OCI-LY3 (cell line): ENCODE measurements at regions not wholly inside any gene's neighbourhood (a gene's known extent, or its start where the extent isn't known, plus 50 kb on each side); places are given as distances from the start of the nearest gene placed in this dataset.

Experiments used
- EZH2phosphoT487 ChIP-seq: fragments of 200-600 bp; shearing (Covaris generic); IDR thresholded peaks from 2 replicates; pipeline ENCODE4 v1.6.1; 2018; ENCODE audit warnings: antibody characterized with exemption, mixed run types, low read depth
- TF ChIP-seq, protein P1 (sequence below): fragments of 200-600, 300-600 bp; sonication (generic); IDR thresholded peaks from 2 replicates; pipeline ENCODE4 v1.5.1; 2014; ENCODE audit warnings: antibody characterized with exemption, low read length, low read depth

DNA sequence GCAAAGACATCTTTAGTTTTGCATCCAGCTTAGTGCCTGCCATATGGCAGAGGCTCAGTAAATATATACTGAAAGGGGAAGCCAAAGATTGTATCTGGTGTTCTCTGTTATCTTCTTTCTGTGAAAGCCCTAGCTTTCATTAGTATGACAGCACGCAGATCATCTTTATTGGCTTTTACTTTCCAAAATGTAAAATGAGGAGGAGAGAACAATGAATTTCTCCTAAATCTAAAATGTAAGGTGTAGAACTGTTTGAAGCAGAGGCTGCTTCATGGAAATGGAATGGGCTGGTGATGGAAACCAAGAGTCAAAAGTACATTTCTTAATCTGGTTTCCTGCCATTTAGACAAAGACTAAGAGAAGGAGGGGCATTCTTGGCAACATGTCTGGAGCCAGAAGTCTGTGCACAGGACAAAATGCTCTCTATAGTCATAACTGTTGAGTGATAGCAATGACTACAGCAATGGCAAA, 1029.9 kb upstream of the PIK3C3 start:
- TF ChIP-seq, protein P1, sequence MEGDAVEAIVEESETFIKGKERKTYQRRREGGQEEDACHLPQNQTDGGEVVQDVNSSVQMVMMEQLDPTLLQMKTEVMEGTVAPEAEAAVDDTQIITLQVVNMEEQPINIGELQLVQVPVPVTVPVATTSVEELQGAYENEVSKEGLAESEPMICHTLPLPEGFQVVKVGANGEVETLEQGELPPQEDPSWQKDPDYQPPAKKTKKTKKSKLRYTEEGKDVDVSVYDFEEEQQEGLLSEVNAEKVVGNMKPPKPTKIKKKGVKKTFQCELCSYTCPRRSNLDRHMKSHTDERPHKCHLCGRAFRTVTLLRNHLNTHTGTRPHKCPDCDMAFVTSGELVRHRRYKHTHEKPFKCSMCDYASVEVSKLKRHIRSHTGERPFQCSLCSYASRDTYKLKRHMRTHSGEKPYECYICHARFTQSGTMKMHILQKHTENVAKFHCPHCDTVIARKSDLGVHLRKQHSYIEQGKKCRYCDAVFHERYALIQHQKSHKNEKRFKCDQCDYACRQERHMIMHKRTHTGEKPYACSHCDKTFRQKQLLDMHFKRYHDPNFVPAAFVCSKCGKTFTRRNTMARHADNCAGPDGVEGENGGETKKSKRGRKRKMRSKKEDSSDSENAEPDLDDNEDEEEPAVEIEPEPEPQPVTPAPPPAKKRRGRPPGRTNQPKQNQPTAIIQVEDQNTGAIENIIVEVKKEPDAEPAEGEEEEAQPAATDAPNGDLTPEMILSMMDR, result no peak
- TF ChIP-seq EZH2phosphoT487, result no peak
